Uterus (tissue), 2 donors: ENCODE measurements at regions not wholly inside any gene's neighbourhood (a gene's known extent, or its start where the extent isn't known, plus 50 kb on each side); places are given as distances from the start of the nearest gene placed in this dataset.

Source experiments
- POLR2A ChIP-seq, 2 donors: fragments of 450-650 bp; IDR thresholded peaks; one replicate each; pipeline ENCODE4 v1.6.1; 2016; ENCODE audit warnings: antibody characterized with exemption in 2 of 2, mild to moderate bottlenecking in 1 of 2, moderate library complexity in 1 of 2
- TF ChIP-seq, protein P1 (sequence below), 4 experiments: fragments of 200-600 bp in 2 of 4; fragments of 450-650 bp in 2 of 4; sonication (generic) in 2 of 4; IDR thresholded peaks; one replicate each; pipeline ENCODE4 v1.5.1; 2016 to 2019; ENCODE audit warnings: antibody characterized with exemption in 4 of 4, mild to moderate bottlenecking in 2 of 4, moderate library complexity in 1 of 4

DNA sequence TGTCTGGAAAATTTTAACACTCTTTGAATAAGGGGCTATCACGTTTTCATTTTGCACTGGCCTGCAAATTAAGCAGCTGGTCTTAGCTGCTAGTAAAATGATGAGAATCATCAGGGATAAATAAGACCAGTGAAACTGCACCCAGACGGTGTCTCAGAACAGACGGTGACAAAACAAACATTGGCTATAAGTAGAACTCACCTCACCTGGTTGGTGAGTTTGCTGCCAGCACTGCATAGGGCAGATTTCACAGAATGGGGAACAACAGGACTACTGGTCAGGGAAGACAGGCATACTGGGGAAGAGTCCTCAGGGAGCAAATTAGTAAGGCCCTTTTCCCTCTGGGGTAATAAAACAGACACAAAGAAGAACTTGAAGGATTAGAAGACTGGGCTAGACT, 175.9 kb upstream of the CITED2 start:
- TF ChIP-seq POLR2A (IDR thresholded peaks at IDR 0.05) = no peak
- TF ChIP-seq, protein P1, sequence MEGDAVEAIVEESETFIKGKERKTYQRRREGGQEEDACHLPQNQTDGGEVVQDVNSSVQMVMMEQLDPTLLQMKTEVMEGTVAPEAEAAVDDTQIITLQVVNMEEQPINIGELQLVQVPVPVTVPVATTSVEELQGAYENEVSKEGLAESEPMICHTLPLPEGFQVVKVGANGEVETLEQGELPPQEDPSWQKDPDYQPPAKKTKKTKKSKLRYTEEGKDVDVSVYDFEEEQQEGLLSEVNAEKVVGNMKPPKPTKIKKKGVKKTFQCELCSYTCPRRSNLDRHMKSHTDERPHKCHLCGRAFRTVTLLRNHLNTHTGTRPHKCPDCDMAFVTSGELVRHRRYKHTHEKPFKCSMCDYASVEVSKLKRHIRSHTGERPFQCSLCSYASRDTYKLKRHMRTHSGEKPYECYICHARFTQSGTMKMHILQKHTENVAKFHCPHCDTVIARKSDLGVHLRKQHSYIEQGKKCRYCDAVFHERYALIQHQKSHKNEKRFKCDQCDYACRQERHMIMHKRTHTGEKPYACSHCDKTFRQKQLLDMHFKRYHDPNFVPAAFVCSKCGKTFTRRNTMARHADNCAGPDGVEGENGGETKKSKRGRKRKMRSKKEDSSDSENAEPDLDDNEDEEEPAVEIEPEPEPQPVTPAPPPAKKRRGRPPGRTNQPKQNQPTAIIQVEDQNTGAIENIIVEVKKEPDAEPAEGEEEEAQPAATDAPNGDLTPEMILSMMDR (IDR thresholded peaks at IDR 0.05) = no peak
